ENCODE measurements at regions not wholly inside any gene's neighbourhood (a gene's known extent, or its start where the extent isn't known, plus 50 kb on each side); places are given as distances from the start of the nearest gene placed in this dataset.

- no peak for DNase-seq
- H3K36me3 ChIP-seq (ENCODE audit: insufficient read depth, low read length) = no peaks in the 10 kb centered on the region
- H3K36me3 Mint-ChIP-seq = peaks cover 0 to 1% (median 0%) of the 10 kb centered on the region in 3 donors
- H3K4me1 Mint-ChIP-seq = no peaks in the 10 kb centered on the region
- no peak overlapping the region for H3K27ac ChIP-seq (ENCODE audit: low read depth, low read length)
- no peak overlapping the region for H3K27ac Mint-ChIP-seq
- H3K27me3 Mint-ChIP-seq = no peaks in the 10 kb centered on the region
- H3K4me3 Mint-ChIP-seq = no peak overlapping the region
- no peaks in the 10 kb centered on the region for H3K9me3 ChIP-seq (ENCODE audit: low read length)
- CTCF ChIA-PET = no interaction called here
- H3K4me3 ChIP-seq (ENCODE audit: low read length) = no peak overlapping the region
- H3K27me3 ChIP-seq (ENCODE audit: insufficient read depth, low read length, poor library complexity, severe bottlenecking) = no peaks in the 10 kb centered on the region
- peaks cover 3 to 21% (median 9%) of the 10 kb centered on the region in 5 donors for H3K9me3 Mint-ChIP-seq
- POLR2A ChIA-PET = no interaction called here
- H3K4me1 ChIP-seq (ENCODE audit: insufficient read depth, low read length) = no peaks in the 10 kb centered on the region
These were observed 219.2 kb upstream of the RBFOX1 start for GRCh38 chr16:7113395-7113794.

DNA sequence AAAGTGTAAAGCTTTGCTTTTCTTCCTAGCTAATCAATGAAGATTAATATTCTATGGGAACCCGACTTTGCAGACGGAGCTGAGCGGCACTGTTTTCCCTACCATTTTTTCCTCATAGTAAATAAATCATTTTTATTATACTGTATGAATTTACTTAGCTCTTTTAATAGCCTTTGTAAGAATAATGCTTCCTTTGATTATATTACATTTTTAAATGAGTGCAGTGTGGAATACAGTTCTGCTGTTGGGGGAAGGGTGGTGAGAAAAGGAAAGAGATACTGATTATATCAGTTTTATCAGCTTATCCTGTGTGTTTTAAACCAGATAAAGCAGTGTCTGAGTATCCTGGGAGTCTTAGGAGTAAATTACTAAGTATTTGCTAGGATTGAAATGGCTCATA lies 221.4 kb upstream of the RBFOX1 start:
- H3K4me1 Mint-ChIP-seq = no peaks in the 10 kb centered on the region
- H3K27me3 ChIP-seq (ENCODE audit: insufficient read depth, low read length, poor library complexity, severe bottlenecking) = no peaks in the 10 kb centered on the region
- H3K27me3 Mint-ChIP-seq = no peaks in the 10 kb centered on the region
- no peak overlapping the region for H3K4me3 ChIP-seq (ENCODE audit: low read length)
- no peak overlapping the region for H3K4me3 Mint-ChIP-seq
- H3K36me3 ChIP-seq (ENCODE audit: insufficient read depth, low read length) = no peaks in the 10 kb centered on the region
- H3K27ac ChIP-seq (ENCODE audit: low read depth, low read length) = no peak overlapping the region
- POLR2A ChIA-PET = no interaction called here
- peaks cover 0 to 1% (median 0%) of the 10 kb centered on the region in 3 donors for H3K36me3 Mint-ChIP-seq
- peaks cover 2 to 21% (median 9%) of the 10 kb centered on the region in 5 donors for H3K9me3 Mint-ChIP-seq
- DNase-seq = no peak
- no peaks in the 10 kb centered on the region for H3K4me1 ChIP-seq (ENCODE audit: insufficient read depth, low read length)
- no peaks in the 10 kb centered on the region for H3K9me3 ChIP-seq (ENCODE audit: low read length)
- H3K27ac Mint-ChIP-seq = no peak overlapping the region
- CTCF ChIA-PET = no interaction called here

- Histone ChIP-seq H3K27ac (ENCODE audit: low read depth, low read length) (no peak overlapping the region), H3K27me3 (ENCODE audit: insufficient read depth, low read length, poor library complexity, severe bottlenecking) (no peaks in the 10 kb centered on the region), H3K4me3 (ENCODE audit: low read length) (no peak overlapping the region), H3K9me3 (ENCODE audit: low read length) (no peaks in the 10 kb centered on the region), H3K36me3 (ENCODE audit: insufficient read depth, low read length) (no peaks in the 10 kb centered on the region), H3K4me1 (ENCODE audit: insufficient read depth, low read length) (no peaks in the 10 kb centered on the region)
- Mint-ChIP-seq H3K9me3 (peaks cover 2 to 24% (median 7%) of the 10 kb centered on the region in 5 donors), H3K36me3 (no peaks in the 10 kb centered on the region), H3K27me3 (no peaks in the 10 kb centered on the region), H3K4me1 (no peaks in the 10 kb centered on the region), H3K4me3 (no peak overlapping the region), H3K27ac (peak overlapping the region in 1 of 8 donors; percentile 14)
- ChIA-PET POLR2A (no interaction called here), CTCF (no interaction called here)
- no peak for DNase-seq
These were observed 225.2 kb upstream of the RBFOX1 start for GRCh38 chr16:7107436-7107835.

GRCh38 chr16:7103056-7103455 lies 229.6 kb upstream of the RBFOX1 start:
- no peaks in the 10 kb centered on the region for H3K4me1 Mint-ChIP-seq
- H3K27ac ChIP-seq (ENCODE audit: low read depth, low read length) = no peak overlapping the region
- H3K36me3 ChIP-seq (ENCODE audit: insufficient read depth, low read length) = no peaks in the 10 kb centered on the region
- peaks cover 5 to 27% (median 11%) of the 10 kb centered on the region in 5 donors for H3K9me3 Mint-ChIP-seq
- no peaks in the 10 kb centered on the region for H3K27me3 ChIP-seq (ENCODE audit: insufficient read depth, low read length, poor library complexity, severe bottlenecking)
- no peaks in the 10 kb centered on the region for H3K36me3 Mint-ChIP-seq
- CTCF ChIA-PET = no interaction called here
- no peak overlapping the region for H3K4me3 Mint-ChIP-seq
- no peaks in the 10 kb centered on the region for H3K4me1 ChIP-seq (ENCODE audit: insufficient read depth, low read length)
- no peaks in the 10 kb centered on the region for H3K27me3 Mint-ChIP-seq
- no peak overlapping the region for H3K4me3 ChIP-seq (ENCODE audit: low read length)
- no peaks in the 10 kb centered on the region for H3K9me3 ChIP-seq (ENCODE audit: low read length)
- no peak for DNase-seq
- POLR2A ChIA-PET = no interaction called here
- no peak overlapping the region for H3K27ac Mint-ChIP-seq

GRCh38 chr16:7101054-7101453 lies 231.6 kb upstream of the RBFOX1 start:
- no peak for DNase-seq
- CTCF ChIA-PET = no interaction called here
- H3K27me3 ChIP-seq (ENCODE audit: insufficient read depth, low read length, poor library complexity, severe bottlenecking) = no peaks in the 10 kb centered on the region
- Mint-ChIP-seq H3K27me3 (peaks cover 0 to 1% of the 10 kb centered on the region in 2 donors), H3K4me1 (no peaks in the 10 kb centered on the region), H3K4me3 (no peak overlapping the region), H3K9me3 (peaks cover 10 to 27% (median 12%) of the 10 kb centered on the region in 5 donors), H3K36me3 (no peaks in the 10 kb centered on the region), H3K27ac (no peak overlapping the region)
- no peaks in the 10 kb centered on the region for H3K9me3 ChIP-seq (ENCODE audit: low read length)
- no peaks in the 10 kb centered on the region for H3K4me1 ChIP-seq (ENCODE audit: insufficient read depth, low read length)
- no peak overlapping the region for H3K27ac ChIP-seq (ENCODE audit: low read depth, low read length)
- POLR2A ChIA-PET = no interaction called here
- no peaks in the 10 kb centered on the region for H3K36me3 ChIP-seq (ENCODE audit: insufficient read depth, low read length)
- no peak overlapping the region for H3K4me3 ChIP-seq (ENCODE audit: low read length)

GRCh38 chr16:7097518-7097917 lies 235.1 kb upstream of the RBFOX1 start:
- ChIA-PET CTCF (no interaction called here), POLR2A (no interaction called here)
- H3K4me1 ChIP-seq (ENCODE audit: insufficient read depth, low read length) = no peaks in the 10 kb centered on the region
- no peaks in the 10 kb centered on the region for H3K9me3 ChIP-seq (ENCODE audit: low read length)
- Mint-ChIP-seq H3K4me1 (no peaks in the 10 kb centered on the region), H3K27ac (no peak overlapping the region), H3K36me3 (no peaks in the 10 kb centered on the region), H3K27me3 (peaks cover 0 to 1% of the 10 kb centered on the region in 2 donors), H3K9me3 (peaks cover 17 to 34% (median 19%) of the 10 kb centered on the region in 5 donors), H3K4me3 (no peak overlapping the region)
- no peaks in the 10 kb centered on the region for H3K36me3 ChIP-seq (ENCODE audit: insufficient read depth, low read length)
- DNase-seq = no peak
- no peak overlapping the region for H3K4me3 ChIP-seq (ENCODE audit: low read length)
- H3K27ac ChIP-seq (ENCODE audit: low read depth, low read length) = no peak overlapping the region
- no peaks in the 10 kb centered on the region for H3K27me3 ChIP-seq (ENCODE audit: insufficient read depth, low read length, poor library complexity, severe bottlenecking)

GRCh38 chr16:7093511-7093910 lies 239.1 kb upstream of the RBFOX1 start:
- Histone ChIP-seq H3K36me3 (ENCODE audit: insufficient read depth, low read length) (no peaks in the 10 kb centered on the region), H3K4me3 (ENCODE audit: low read length) (no peak overlapping the region), H3K9me3 (ENCODE audit: low read length) (no peaks in the 10 kb centered on the region), H3K27ac (ENCODE audit: low read depth, low read length) (no peak overlapping the region), H3K4me1 (ENCODE audit: insufficient read depth, low read length) (no peaks in the 10 kb centered on the region), H3K27me3 (ENCODE audit: insufficient read depth, low read length, poor library complexity, severe bottlenecking) (no peaks in the 10 kb centered on the region)
- CTCF ChIA-PET = no interaction called here
- no peak overlapping the region for H3K4me3 Mint-ChIP-seq
- H3K27me3 Mint-ChIP-seq = peaks cover 0 to 1% of the 10 kb centered on the region in 2 donors
- no peaks in the 10 kb centered on the region for H3K36me3 Mint-ChIP-seq
- H3K4me1 Mint-ChIP-seq = no peaks in the 10 kb centered on the region
- no peak overlapping the region for H3K27ac Mint-ChIP-seq
- peaks cover 13 to 25% (median 18%) of the 10 kb centered on the region in 5 donors for H3K9me3 Mint-ChIP-seq
- no peak for DNase-seq
- POLR2A ChIA-PET = no interaction called here

DNA sequence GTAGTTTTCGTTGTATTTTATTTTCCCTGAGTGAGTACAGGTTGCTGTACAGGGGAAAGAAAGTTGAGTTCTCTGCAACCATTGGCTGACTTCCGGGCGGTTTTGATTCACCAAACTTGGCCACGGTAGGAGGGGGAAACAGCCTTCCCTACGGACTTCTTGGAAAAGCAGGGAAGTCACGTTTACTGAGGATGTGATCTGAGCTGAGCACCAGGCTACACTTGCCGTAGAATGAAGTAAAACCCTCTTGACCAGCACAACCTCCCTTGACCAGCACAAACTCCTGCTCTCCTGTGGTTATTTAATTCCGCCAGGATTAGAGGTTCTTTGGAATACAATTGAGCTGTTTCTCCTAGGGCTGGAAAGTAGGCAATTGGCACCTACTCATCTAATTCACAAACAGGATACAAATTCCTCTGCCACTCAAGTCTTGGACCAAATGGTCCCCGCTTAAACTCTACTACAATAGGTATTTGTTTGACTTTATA lies 242.0 kb upstream of the RBFOX1 start:
- Mint-ChIP-seq H3K9me3 (peaks cover 12 to 25% (median 18%) of the 10 kb centered on the region in 5 donors), H3K27ac (no peak overlapping the region), H3K36me3 (no peaks in the 10 kb centered on the region), H3K4me3 (no peak overlapping the region), H3K27me3 (no peaks in the 10 kb centered on the region), H3K4me1 (no peaks in the 10 kb centered on the region)
- Histone ChIP-seq H3K36me3 (ENCODE audit: insufficient read depth, low read length) (no peaks in the 10 kb centered on the region), H3K9me3 (ENCODE audit: low read length) (no peaks in the 10 kb centered on the region), H3K27ac (ENCODE audit: low read depth, low read length) (no peak overlapping the region), H3K4me3 (ENCODE audit: low read length) (no peak overlapping the region), H3K27me3 (ENCODE audit: insufficient read depth, low read length, poor library complexity, severe bottlenecking) (no peaks in the 10 kb centered on the region), H3K4me1 (ENCODE audit: insufficient read depth, low read length) (no peaks in the 10 kb centered on the region)
- ChIA-PET POLR2A (no interaction called here), CTCF (no interaction called here)
- no peak for DNase-seq

GRCh38 chr16:7089751-7090150 lies 242.9 kb upstream of the RBFOX1 start:
- no peaks in the 10 kb centered on the region for H3K27me3 ChIP-seq (ENCODE audit: insufficient read depth, low read length, poor library complexity, severe bottlenecking)
- CTCF ChIA-PET = no interaction called here

More at GRCh38 chr16:7089751-7090150, 242.9 kb upstream of the RBFOX1 start:
- Mint-ChIP-seq H3K4me1 (no peaks in the 10 kb centered on the region), H3K4me3 (no peak overlapping the region), H3K27ac (no peak overlapping the region), H3K9me3 (peaks cover 14 to 31% (median 18%) of the 10 kb centered on the region in 5 donors), H3K36me3 (no peaks in the 10 kb centered on the region), H3K27me3 (no peaks in the 10 kb centered on the region)
- H3K9me3 ChIP-seq (ENCODE audit: low read length) = no peaks in the 10 kb centered on the region
- POLR2A ChIA-PET = no interaction called here
- no peak overlapping the region for H3K4me3 ChIP-seq (ENCODE audit: low read length)
- H3K36me3 ChIP-seq (ENCODE audit: insufficient read depth, low read length) = no peaks in the 10 kb centered on the region
- no peak overlapping the region for H3K27ac ChIP-seq (ENCODE audit: low read depth, low read length)
- no peak for DNase-seq
- no peaks in the 10 kb centered on the region for H3K4me1 ChIP-seq (ENCODE audit: insufficient read depth, low read length)
